ENCODE measurements at regions not wholly inside any gene's neighbourhood (a gene's known extent, or its start where the extent isn't known, plus 50 kb on each side); places are given as distances from the start of the nearest gene placed in this dataset.

- TF ChIP-seq FOXM1 (IDR thresholded peaks at IDR 0.05; ENCODE audit: low read depth) (no peak), CTCF (IDR thresholded peaks at IDR 0.05) (no peak), SMC3 (IDR thresholded peaks at IDR 0.05; ENCODE audit: low read depth, low read length) (no peak), EP300 (IDR thresholded peaks at IDR 0.05; ENCODE audit: borderline replicate concordance in 1 of 2, low read depth in 1 of 2, low read length in 1 of 2) (no peak), POLR2AphosphoS5 (IDR thresholded peaks at IDR 0.05; ENCODE audit: low read depth, low read length) (no peak), RAD21 (IDR thresholded peaks at IDR 0.05; ENCODE audit: low read length) (no peak), ZBTB33 (IDR thresholded peaks at IDR 0.05; ENCODE audit: borderline replicate concordance, low read depth) (no peak), EZH2phosphoT487 (IDR thresholded peaks at IDR 0.05; ENCODE audit: borderline replicate concordance, low read depth) (no peak), SIN3A (IDR thresholded peaks at IDR 0.05; ENCODE audit: borderline replicate concordance, low read depth, low read length) (no peak), REST (IDR thresholded peaks at IDR 0.05; ENCODE audit: low read depth, low read length) (no peak), ELF1 (IDR thresholded peaks at IDR 0.05) (no peak), RFX5 (IDR thresholded peaks at IDR 0.05; ENCODE audit: low read length) (no peak), MAX (IDR thresholded peaks at IDR 0.05; ENCODE audit: low read depth) (no peak)
Observed at GRCh38 chr2:17373041-17373440, 145.2 kb downstream of the RAD51AP2 start.
